ENCODE measurements at regions not wholly inside any gene's neighbourhood (a gene's known extent, or its start where the extent isn't known, plus 50 kb on each side); places are given as distances from the start of the nearest gene placed in this dataset.

- Histone ChIP-seq H3K4me1 (ENCODE audit: insufficient read depth, poor library complexity, severe bottlenecking) (no peaks in the 10 kb centered on the region), H3K27me3 (ENCODE audit: insufficient read depth, poor library complexity, severe bottlenecking) (no peaks in the 10 kb centered on the region), H3K9me3 (ENCODE audit: severe bottlenecking) (no peaks in the 10 kb centered on the region), H3K27ac (ENCODE audit: poor library complexity, severe bottlenecking) (no peak overlapping the region), H3K36me3 (ENCODE audit: low read depth) (no peaks in the 10 kb centered on the region), H3K4me3 (ENCODE audit: severe bottlenecking) (no peak overlapping the region)
- ATAC-seq (ENCODE audit: low read depth) (no peak), DNase-seq (ENCODE audit: low spot score) (no peak)
- TF ChIP-seq CTCF (IDR thresholded peaks at IDR 0.05; ENCODE audit: poor library complexity, severe bottlenecking): no peak
These were observed 53.6 kb upstream of the ATP8B1 start for GRCh38 chr18:57856557-57857280.

GRCh38 chr18:57856128-57856527, 53.0 kb upstream of the ATP8B1 start:
- no peak overlapping the region for H3K4me3 ChIP-seq (ENCODE audit: severe bottlenecking)
- no peaks in the 10 kb centered on the region for H3K27me3 ChIP-seq (ENCODE audit: insufficient read depth, poor library complexity, severe bottlenecking)
- DNase-seq (ENCODE audit: low spot score): no peak
- no peak for ATAC-seq (ENCODE audit: low read depth)
- H3K36me3 ChIP-seq (ENCODE audit: low read depth): no peaks in the 10 kb centered on the region
- no peak overlapping the region for H3K27ac ChIP-seq (ENCODE audit: poor library complexity, severe bottlenecking)
- no peak for TF ChIP-seq CTCF (IDR thresholded peaks at IDR 0.05; ENCODE audit: poor library complexity, severe bottlenecking)
- H3K9me3 ChIP-seq (ENCODE audit: severe bottlenecking): no peaks in the 10 kb centered on the region
- H3K4me1 ChIP-seq (ENCODE audit: insufficient read depth, poor library complexity, severe bottlenecking): no peaks in the 10 kb centered on the region

- no peaks in the 10 kb centered on the region for H3K4me1 ChIP-seq (ENCODE audit: insufficient read depth, poor library complexity, severe bottlenecking)
- no peak for TF ChIP-seq CTCF (IDR thresholded peaks at IDR 0.05; ENCODE audit: poor library complexity, severe bottlenecking)
- H3K4me3 ChIP-seq (ENCODE audit: severe bottlenecking): no peak overlapping the region
- DNase-seq (ENCODE audit: low spot score): no peak
- no peak overlapping the region for H3K27ac ChIP-seq (ENCODE audit: poor library complexity, severe bottlenecking)
- H3K27me3 ChIP-seq (ENCODE audit: insufficient read depth, poor library complexity, severe bottlenecking): no peaks in the 10 kb centered on the region
- ATAC-seq (ENCODE audit: low read depth): no peak
- H3K36me3 ChIP-seq (ENCODE audit: low read depth): no peaks in the 10 kb centered on the region
- no peaks in the 10 kb centered on the region for H3K9me3 ChIP-seq (ENCODE audit: severe bottlenecking)
These were observed 52.4 kb upstream of the ATP8B1 start for GRCh38 chr18:57855551-57855950.

- TF ChIP-seq CTCF (IDR thresholded peaks at IDR 0.05; ENCODE audit: poor library complexity, severe bottlenecking): no peak
These were observed 51.6 kb upstream of the ATP8B1 start for GRCh38 chr18:57854726-57855125.

GRCh38 chr18:57853864-57854263, 50.7 kb upstream of the ATP8B1 start:
- no peaks in the 10 kb centered on the region for H3K27me3 ChIP-seq (ENCODE audit: insufficient read depth, poor library complexity, severe bottlenecking)
- no peak for TF ChIP-seq CTCF (IDR thresholded peaks at IDR 0.05; ENCODE audit: poor library complexity, severe bottlenecking)
- no peaks in the 10 kb centered on the region for H3K36me3 ChIP-seq (ENCODE audit: low read depth)
- H3K27ac ChIP-seq (ENCODE audit: poor library complexity, severe bottlenecking): no peak overlapping the region
- H3K4me3 ChIP-seq (ENCODE audit: severe bottlenecking): no peak overlapping the region
- H3K4me1 ChIP-seq (ENCODE audit: insufficient read depth, poor library complexity, severe bottlenecking): no peaks in the 10 kb centered on the region
- no peak for DNase-seq (ENCODE audit: low spot score)
- no peak for ATAC-seq (ENCODE audit: low read depth)
- H3K9me3 ChIP-seq (ENCODE audit: severe bottlenecking): no peaks in the 10 kb centered on the region

More at GRCh38 chr18:57854726-57855125, 51.6 kb upstream of the ATP8B1 start:
- Histone ChIP-seq H3K36me3 (ENCODE audit: low read depth) (no peaks in the 10 kb centered on the region), H3K4me1 (ENCODE audit: insufficient read depth, poor library complexity, severe bottlenecking) (no peaks in the 10 kb centered on the region), H3K27ac (ENCODE audit: poor library complexity, severe bottlenecking) (no peak overlapping the region), H3K4me3 (ENCODE audit: severe bottlenecking) (no peak overlapping the region), H3K9me3 (ENCODE audit: severe bottlenecking) (no peaks in the 10 kb centered on the region), H3K27me3 (ENCODE audit: insufficient read depth, poor library complexity, severe bottlenecking) (no peaks in the 10 kb centered on the region)
- DNase-seq (ENCODE audit: low spot score) (no peak), ATAC-seq (ENCODE audit: low read depth) (no peak)
